ACC112 (cell line): ENCODE measurements at regions not wholly inside any gene's neighbourhood (a gene's known extent, or its start where the extent isn't known, plus 50 kb on each side); places are given as distances from the start of the nearest gene placed in this dataset.
"Not testable (repeated sequence)": the region's sequence is repeated elsewhere in the genome, so short reads cannot be mapped to it uniquely, and the experiment has no call there.

ENCODE experiments used
- H2AFZ ChIP-seq: fragments of 200-600 bp; sonication (generic); one replicate; pipeline ENCODE4 v1.6.0; 2017; ENCODE audit warnings: antibody characterized with exemption, low read length; ENCODE audit not compliant: unreplicated experiment
- H3K27ac ChIP-seq: fragments of 200-600 bp; sonication (generic); 2 replicates; pipeline ENCODE4 v1.5.1; 2014; ENCODE audit warnings: low read depth, mild to moderate bottlenecking, antibody characterized with exemption, low read length, moderate library complexity
- H3K27me3 ChIP-seq: fragments of 200-600 bp; sonication (generic); 2 replicates; pipeline ENCODE4 v1.6.1; 2014; ENCODE audit warnings: mild to moderate bottlenecking, antibody characterized with exemption, low read length, moderate library complexity, mixed read lengths; ENCODE audit not compliant: insufficient read depth
- H3K36me3 ChIP-seq: fragments of 200-600 bp; sonication (generic); 2 replicates; pipeline ENCODE4 v1.6.1; 2016; ENCODE audit warnings: mild to moderate bottlenecking, antibody characterized with exemption, low read length, moderate library complexity, mixed read lengths; ENCODE audit not compliant: insufficient read depth
- H3K4me1 ChIP-seq: fragments of 200-600 bp; sonication (generic); one replicate; pipeline ENCODE4 v1.6.1; 2016; ENCODE audit warnings: low read length, mixed read lengths; ENCODE audit not compliant: insufficient read depth, unreplicated experiment, control insufficient read depth
- H3K4me3 ChIP-seq: fragments of 200-600 bp; sonication (generic); 2 replicates; pipeline ENCODE4 v1.5.1; 2014; ENCODE audit warnings: mild to moderate bottlenecking, low read depth, low read length
- H3K79me2 ChIP-seq: fragments of 200-600 bp; sonication (generic); one replicate; pipeline ENCODE4 v1.6.0; 2016; ENCODE audit warnings: low read length; ENCODE audit not compliant: control insufficient read depth, unreplicated experiment, insufficient read depth

GRCh38 chr11:100409267-100409666 is 277.8 kb upstream of the ARHGAP42 start:
- not testable (repeated sequence) for H2AFZ ChIP-seq, H3K4me1 ChIP-seq, H3K79me2 ChIP-seq, H3K36me3 ChIP-seq, H3K27ac ChIP-seq, H3K4me3 ChIP-seq, H3K27me3 ChIP-seq

- H3K36me3 ChIP-seq = no peaks in the 10 kb centered on the region
- no peaks in the 10 kb centered on the region for H3K27me3 ChIP-seq
- H3K4me1 ChIP-seq = no peaks in the 10 kb centered on the region
- no peak overlapping the region for H2AFZ ChIP-seq
- H3K79me2 ChIP-seq = no peaks in the 10 kb centered on the region
- no peak overlapping the region for H3K27ac ChIP-seq
- no peak overlapping the region for H3K4me3 ChIP-seq
These were observed 267.6 kb upstream of the ARHGAP42 start for GRCh38 chr11:100419518-100419917.

GRCh38 chr11:100434821-100435641 is 252.1 kb upstream of the ARHGAP42 start:
- Histone ChIP-seq H3K27me3 (no peaks in the 10 kb centered on the region), H3K4me1 (no peaks in the 10 kb centered on the region), H3K79me2 (no peaks in the 10 kb centered on the region), H3K4me3 (no peak overlapping the region), H3K27ac (no peak overlapping the region), H3K36me3 (no peaks in the 10 kb centered on the region), H2AFZ (no peak overlapping the region)

GRCh38 chr11:100438376-100438775 is 248.7 kb upstream of the ARHGAP42 start:
- Histone ChIP-seq H2AFZ (no peak overlapping the region), H3K4me3 (no peak overlapping the region), H3K4me1 (no peaks in the 10 kb centered on the region), H3K36me3 (no peaks in the 10 kb centered on the region), H3K79me2 (no peaks in the 10 kb centered on the region), H3K27me3 (no peaks in the 10 kb centered on the region), H3K27ac (no peak overlapping the region)

GRCh38 chr11:100441086-100441485 is 246.0 kb upstream of the ARHGAP42 start:
- no peaks in the 10 kb centered on the region for H3K4me1 ChIP-seq
- H3K79me2 ChIP-seq = no peaks in the 10 kb centered on the region
- H3K27me3 ChIP-seq = no peaks in the 10 kb centered on the region
- H3K36me3 ChIP-seq = no peaks in the 10 kb centered on the region
- no peak overlapping the region for H3K27ac ChIP-seq
- H2AFZ ChIP-seq = no peak overlapping the region
- no peak overlapping the region for H3K4me3 ChIP-seq

- no peaks in the 10 kb centered on the region for H3K27me3 ChIP-seq
- no peak overlapping the region for H3K27ac ChIP-seq
- H3K79me2 ChIP-seq = no peaks in the 10 kb centered on the region
- no peaks in the 10 kb centered on the region for H3K4me1 ChIP-seq
- no peaks in the 10 kb centered on the region for H3K36me3 ChIP-seq
- no peak overlapping the region for H3K4me3 ChIP-seq
- no peak overlapping the region for H2AFZ ChIP-seq
These were observed 245.1 kb upstream of the ARHGAP42 start for GRCh38 chr11:100442017-100442416.

GRCh38 chr11:100445231-100445735 is 241.8 kb upstream of the ARHGAP42 start:
- no peaks in the 10 kb centered on the region for H3K36me3 ChIP-seq
- no peaks in the 10 kb centered on the region for H3K4me1 ChIP-seq
- no peaks in the 10 kb centered on the region for H3K79me2 ChIP-seq
- H3K4me3 ChIP-seq = no peak overlapping the region
- H3K27me3 ChIP-seq = no peaks in the 10 kb centered on the region
- no peak overlapping the region for H2AFZ ChIP-seq
- H3K27ac ChIP-seq = no peak overlapping the region

GRCh38 chr11:100451801-100452460 is 235.2 kb upstream of the ARHGAP42 start:
- not testable (repeated sequence) for H3K27ac ChIP-seq, H3K79me2 ChIP-seq, H3K36me3 ChIP-seq, H2AFZ ChIP-seq, H3K27me3 ChIP-seq, H3K4me3 ChIP-seq, H3K4me1 ChIP-seq

- Histone ChIP-seq H3K79me2 (no peaks in the 10 kb centered on the region), H3K27me3 (no peaks in the 10 kb centered on the region), H3K4me1 (no peaks in the 10 kb centered on the region), H3K4me3 (no peak overlapping the region), H3K27ac (no peak overlapping the region), H3K36me3 (no peaks in the 10 kb centered on the region), H2AFZ (no peak overlapping the region)
These were observed 227.3 kb upstream of the ARHGAP42 start for GRCh38 chr11:100459811-100460210.

- Histone ChIP-seq H3K4me1 (no peaks in the 10 kb centered on the region), H3K27ac (no peak overlapping the region), H3K36me3 (no peaks in the 10 kb centered on the region)
These were observed 226.7 kb upstream of the ARHGAP42 start for GRCh38 chr11:100460426-100460825.

More at GRCh38 chr11:100460426-100460825, 226.7 kb upstream of the ARHGAP42 start:
- no peaks in the 10 kb centered on the region for H3K79me2 ChIP-seq
- no peak overlapping the region for H3K4me3 ChIP-seq
- H3K27me3 ChIP-seq = no peaks in the 10 kb centered on the region
- no peak overlapping the region for H2AFZ ChIP-seq
